ENCODE measurements at regions not wholly inside any gene's neighbourhood (a gene's known extent, or its start where the extent isn't known, plus 50 kb on each side); places are given as distances from the start of the nearest gene placed in this dataset.

GRCh38 chr14:49199159-49199558 lies 387.0 kb downstream of the RPS29 start:
- TF ChIP-seq CTCF (IDR thresholded peaks at IDR 0.05; ENCODE audit: low read depth, low read length): no peak
- peaks cover 5% of the 10 kb centered on the region; the same call in 1 of the 2 replicates for H3K9me3 ChIP-seq (ENCODE audit: control insufficient read depth, insufficient read depth, low read length)
- ChIA-PET CTCF (no interaction called here), POLR2A (no interaction called here)
- no peak for DNase-seq (ENCODE audit: low read depth, low spot score)
- no peak overlapping the region for H3K4me3 ChIP-seq (ENCODE audit: low read depth, low read length)
- no peaks in the 10 kb centered on the region for H3K27me3 ChIP-seq (ENCODE audit: control insufficient read depth, insufficient read depth, low read length)
- no peak overlapping the region for H3K27ac ChIP-seq (ENCODE audit: low read depth, low read length)

DNA sequence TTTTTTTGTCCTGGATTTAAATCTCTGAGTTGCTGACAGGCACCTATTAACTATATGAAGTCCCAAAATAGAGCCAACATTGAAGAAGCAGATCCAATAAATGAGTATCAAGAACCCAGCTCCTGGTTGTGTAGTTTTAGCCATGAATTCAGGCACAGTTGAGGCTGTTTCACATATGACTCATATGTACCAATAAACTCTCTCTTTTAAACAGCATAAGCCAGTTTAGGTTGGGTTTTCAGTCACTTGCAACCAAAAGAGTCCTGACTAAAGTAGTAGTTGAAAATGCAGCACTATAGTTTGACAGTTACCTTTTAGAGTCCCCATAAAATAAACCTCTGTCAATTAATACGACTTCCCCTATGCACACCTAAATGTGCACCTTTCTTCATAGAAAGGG lies 389.9 kb downstream of the RPS29 start:
- Histone ChIP-seq H3K4me3 (ENCODE audit: low read depth, low read length) (no peak overlapping the region), H3K9me3 (ENCODE audit: control insufficient read depth, insufficient read depth, low read length) (no peaks in the 10 kb centered on the region; the same call in 1 of the 2 replicates), H3K27ac (ENCODE audit: low read depth, low read length) (no peak overlapping the region), H3K27me3 (ENCODE audit: control insufficient read depth, insufficient read depth, low read length) (no peaks in the 10 kb centered on the region)
- TF ChIP-seq CTCF (IDR thresholded peaks at IDR 0.05; ENCODE audit: low read depth, low read length): no peak
- POLR2A ChIA-PET: no interaction called here
- DNase-seq (ENCODE audit: low read depth, low spot score): no peak
- CTCF ChIA-PET: no interaction called here

DNA sequence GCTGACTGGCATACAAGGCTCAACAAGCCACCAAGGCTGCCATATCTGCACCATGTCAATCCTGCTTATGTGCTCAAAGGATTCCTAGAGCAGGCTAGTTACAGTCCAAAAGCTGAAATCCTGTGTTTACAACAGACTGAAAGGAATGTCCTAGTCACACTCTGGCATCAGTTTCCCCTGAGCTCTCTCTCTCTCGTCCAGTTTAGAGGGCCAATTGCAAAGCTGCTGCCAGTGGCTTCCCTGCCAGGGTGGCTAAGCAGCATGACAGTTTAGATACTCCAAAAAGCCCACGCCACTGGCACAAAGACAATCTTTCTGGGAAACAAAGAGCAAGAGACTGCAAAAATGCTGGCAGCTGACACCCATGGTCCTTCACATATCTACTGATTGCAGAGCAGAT lies 392.1 kb downstream of the RPS29 start:
- CTCF ChIA-PET: no interaction called here
- Histone ChIP-seq H3K27me3 (ENCODE audit: control insufficient read depth, insufficient read depth, low read length) (no peaks in the 10 kb centered on the region), H3K27ac (ENCODE audit: low read depth, low read length) (no peak overlapping the region), H3K9me3 (ENCODE audit: control insufficient read depth, insufficient read depth, low read length) (no peaks in the 10 kb centered on the region; the same call in 1 of the 2 replicates), H3K4me3 (ENCODE audit: low read depth, low read length) (no peak overlapping the region)
- TF ChIP-seq CTCF (IDR thresholded peaks at IDR 0.05; ENCODE audit: low read depth, low read length): no peak
- POLR2A ChIA-PET: no interaction called here
- DNase-seq (ENCODE audit: low read depth, low spot score): no peak

GRCh38 chr14:49193332-49194065 lies 392.7 kb downstream of the RPS29 start:
- no peak for TF ChIP-seq CTCF (IDR thresholded peaks at IDR 0.05; ENCODE audit: low read depth, low read length)
- no peak for DNase-seq (ENCODE audit: low read depth, low spot score)
- CTCF ChIA-PET: no interaction called here

GRCh38 chr14:49191380-49191779 lies 394.8 kb downstream of the RPS29 start:
- Histone ChIP-seq H3K9me3 (ENCODE audit: control insufficient read depth, insufficient read depth, low read length) (peaks cover 7% of the 10 kb centered on the region; the same call in 1 of the 2 replicates), H3K27me3 (ENCODE audit: control insufficient read depth, insufficient read depth, low read length) (no peaks in the 10 kb centered on the region), H3K4me3 (ENCODE audit: low read depth, low read length) (no peak overlapping the region), H3K27ac (ENCODE audit: low read depth, low read length) (no peak overlapping the region)
- ChIA-PET CTCF (no interaction called here), POLR2A (no interaction called here)
- no peak for TF ChIP-seq CTCF (IDR thresholded peaks at IDR 0.05; ENCODE audit: low read depth, low read length)
- DNase-seq (ENCODE audit: low read depth, low spot score): no peak

More at GRCh38 chr14:49193332-49194065, 392.7 kb downstream of the RPS29 start:
- Histone ChIP-seq H3K4me3 (ENCODE audit: low read depth, low read length) (no peak overlapping the region), H3K27me3 (ENCODE audit: control insufficient read depth, insufficient read depth, low read length) (no peaks in the 10 kb centered on the region), H3K27ac (ENCODE audit: low read depth, low read length) (no peak overlapping the region), H3K9me3 (ENCODE audit: control insufficient read depth, insufficient read depth, low read length) (no peaks in the 10 kb centered on the region; the same call in 1 of the 2 replicates)
- POLR2A ChIA-PET: no interaction called here

Data from AG04450 (cell line).